Esophagus squamous epithelium (tissue), 5 donors: ENCODE measurements at regions not wholly inside any gene's neighbourhood (a gene's known extent, or its start where the extent isn't known, plus 50 kb on each side); places are given as distances from the start of the nearest gene placed in this dataset.
"Not testable (repeated sequence)": the region's sequence is repeated elsewhere in the genome, so short reads cannot be mapped to it uniquely, and the experiment has no call there.

ENCODE experiments used
- DNase-seq: peaks from one replicate; lab custom pipeline; 2025; lab: John Stamatoyannopoulos, UW
- H3K27ac ChIP-seq, 4 donors: fragments of 200-600 bp; sonication (generic); one replicate each; pipeline ENCODE4 v1.5.1; 2016 to 2019; ENCODE audit warnings: mild to moderate bottlenecking in 1 of 4
- H3K27me3 ChIP-seq, 4 donors: fragments of 200-600 bp; sonication (generic); 1 replicate in 3 of 4; 2 replicates in 1 of 4; pipeline versions ENCODE4 v1.5.1 to v1.6.0; 2017 to 2021; ENCODE audit warnings: antibody characterized with exemption in 1 of 4
- H3K36me3 ChIP-seq, 3 donors: fragments of 200-600 bp; sonication (generic); one replicate each; pipeline ENCODE4 v1.5.1; 2016 to 2019
- H3K4me1 ChIP-seq, 3 donors: fragments of 200-600 bp; sonication (generic); one replicate each; pipeline ENCODE4 v1.5.1; 2017 to 2019
- H3K4me3 ChIP-seq, 4 donors: fragments of 200-600 bp; sonication (generic); 1 replicate in 3 of 4; 2 replicates in 1 of 4; pipeline ENCODE4 v1.5.1; 2016 to 2019; ENCODE audit warnings: mild to moderate bottlenecking in 2 of 4, moderate library complexity in 1 of 4
- H3K9me3 ChIP-seq, 3 donors: fragments of 200-600 bp; sonication (generic); one replicate each; pipeline ENCODE4 v1.5.1; 2016 to 2019
- POLR2A ChIP-seq, 4 donors: fragments of 450-650 bp; IDR thresholded peaks; one replicate each; pipeline ENCODE4 v1.6.1; 2017; ENCODE audit warnings: antibody characterized with exemption in 4 of 4, mild to moderate bottlenecking in 4 of 4, moderate library complexity in 3 of 4
- WGBS, 2 donors: methylation state at CpG; one replicate each; pipeline ENCODE4 v1.1.5; 2018; 5-methylcytosine and 5-hydroxymethylcytosine counted together
- intact Hi-C: fragments of 100-400 bp; cut with DNase I; formaldehyde crosslinking; loops from one replicate; pipeline ENCODE4 v1.15.0; 2022
- TF ChIP-seq, protein P1 (sequence below), 6 experiments: fragments of 450-650 bp in 4 of 6; fragments of 200-600 bp in 2 of 6; sonication (generic) in 2 of 6; IDR thresholded peaks; one replicate each; pipeline ENCODE4 v1.5.1; 2016 to 2019; ENCODE audit warnings: antibody characterized with exemption in 6 of 6, mild to moderate bottlenecking in 4 of 6, moderate library complexity in 4 of 6
- donor health status: DM: yes; HTN: yes; CAD: no.

DNA sequence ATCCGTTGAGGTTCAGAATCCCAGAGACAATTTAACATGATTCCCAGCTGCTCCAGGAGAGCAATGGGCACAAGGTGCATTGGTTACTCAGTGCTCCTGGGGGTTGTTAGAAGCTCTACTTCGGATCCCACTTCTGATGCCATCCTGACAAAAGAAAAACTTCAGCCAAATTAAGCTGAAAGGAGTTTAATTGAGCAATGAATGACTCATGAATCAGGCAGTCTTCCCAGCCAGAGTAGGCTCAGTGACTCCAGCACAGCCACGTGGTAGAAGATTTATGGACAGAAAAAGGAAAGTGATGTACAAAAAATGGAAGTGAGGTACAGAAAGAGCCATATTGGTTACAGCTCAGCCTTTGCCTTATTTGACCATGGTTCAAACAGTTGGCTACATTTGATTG, 95.7 kb downstream of the PWWP3B start:
- intact Hi-C loops: no loop called here
- H3K4me1 ChIP-seq: no peaks in the 10 kb centered on the region

DNA sequence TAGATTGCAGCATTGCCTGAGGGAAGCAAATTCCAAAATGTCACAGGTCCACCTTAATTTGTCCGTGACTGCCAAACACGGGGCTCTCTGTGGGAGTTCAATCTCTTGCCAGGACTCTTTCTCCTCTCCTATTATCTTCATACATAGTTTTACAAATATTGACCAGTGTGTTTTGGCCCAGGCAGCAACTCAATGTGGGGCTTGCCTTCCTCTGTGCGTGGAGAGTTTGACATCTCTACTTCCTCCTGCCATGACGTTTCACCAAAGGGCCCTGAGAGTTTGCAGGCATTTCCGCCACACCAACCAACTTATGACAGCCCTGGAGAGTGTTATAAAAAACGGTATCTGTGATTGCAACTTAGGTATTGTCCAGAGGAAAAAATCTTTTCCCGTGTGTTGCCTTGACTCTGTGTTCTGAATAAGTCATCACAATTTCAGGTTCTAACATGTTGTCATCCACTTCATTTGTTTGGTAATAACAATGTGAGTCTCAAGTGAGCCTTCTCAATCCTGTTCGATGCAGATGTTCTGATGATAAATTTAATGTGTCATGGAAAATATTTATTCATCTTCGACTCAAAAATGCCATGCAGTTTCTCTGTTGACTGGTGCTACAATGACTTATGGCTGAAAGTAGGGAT, 106.0 kb downstream of the PWWP3B start:
- DNase-seq, H3K9me3 ChIP-seq, H3K4me1 ChIP-seq, H3K27me3 ChIP-seq, intact Hi-C loops, H3K27ac ChIP-seq, H3K4me3 ChIP-seq, H3K36me3 ChIP-seq: not testable (repeated sequence)
- WGBS, 2 donors: no CpG with 5 or more reads among the region's 9 CpGs

More for the DNA sequence above, 95.7 kb downstream of the PWWP3B start:
- TF ChIP-seq, protein P1, sequence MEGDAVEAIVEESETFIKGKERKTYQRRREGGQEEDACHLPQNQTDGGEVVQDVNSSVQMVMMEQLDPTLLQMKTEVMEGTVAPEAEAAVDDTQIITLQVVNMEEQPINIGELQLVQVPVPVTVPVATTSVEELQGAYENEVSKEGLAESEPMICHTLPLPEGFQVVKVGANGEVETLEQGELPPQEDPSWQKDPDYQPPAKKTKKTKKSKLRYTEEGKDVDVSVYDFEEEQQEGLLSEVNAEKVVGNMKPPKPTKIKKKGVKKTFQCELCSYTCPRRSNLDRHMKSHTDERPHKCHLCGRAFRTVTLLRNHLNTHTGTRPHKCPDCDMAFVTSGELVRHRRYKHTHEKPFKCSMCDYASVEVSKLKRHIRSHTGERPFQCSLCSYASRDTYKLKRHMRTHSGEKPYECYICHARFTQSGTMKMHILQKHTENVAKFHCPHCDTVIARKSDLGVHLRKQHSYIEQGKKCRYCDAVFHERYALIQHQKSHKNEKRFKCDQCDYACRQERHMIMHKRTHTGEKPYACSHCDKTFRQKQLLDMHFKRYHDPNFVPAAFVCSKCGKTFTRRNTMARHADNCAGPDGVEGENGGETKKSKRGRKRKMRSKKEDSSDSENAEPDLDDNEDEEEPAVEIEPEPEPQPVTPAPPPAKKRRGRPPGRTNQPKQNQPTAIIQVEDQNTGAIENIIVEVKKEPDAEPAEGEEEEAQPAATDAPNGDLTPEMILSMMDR (IDR thresholded peaks at IDR 0.05): no peak
- no peak for TF ChIP-seq POLR2A (IDR thresholded peaks at IDR 0.05)
- H3K36me3 ChIP-seq: no peaks in the 10 kb centered on the region
- H3K27ac ChIP-seq: no peak overlapping the region
- no peaks in the 10 kb centered on the region for H3K9me3 ChIP-seq
- DNase-seq: no peak
- no peaks in the 10 kb centered on the region for H3K27me3 ChIP-seq
- no peak overlapping the region for H3K4me3 ChIP-seq
- WGBS, 2 donors: 20 to 36% methylated on average over 2 to 3 of the region's 3 CpGs

DNA sequence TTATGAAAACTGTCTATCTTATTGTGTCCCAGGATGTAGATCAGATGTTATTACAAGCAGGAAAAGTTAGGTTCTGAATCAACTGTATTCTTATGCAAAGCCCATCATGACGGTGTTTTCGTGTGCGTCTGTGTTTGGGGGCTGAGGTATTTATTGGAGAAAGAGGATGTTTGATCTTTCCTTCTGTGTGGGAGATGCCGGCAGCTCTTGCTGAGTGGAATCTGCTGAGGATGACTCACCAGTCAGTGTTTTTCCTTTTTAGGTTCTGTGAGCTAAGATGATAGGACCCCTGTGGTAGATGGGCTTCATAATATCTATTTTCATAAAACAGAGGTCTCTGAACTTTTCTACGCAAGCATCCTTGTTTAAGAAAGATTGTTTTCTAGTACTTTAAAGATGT, 107.1 kb downstream of the PWWP3B start:
- WGBS, 2 donors: no CpG with 5 or more reads among the region's 5 CpGs
- H3K9me3 ChIP-seq, H3K27me3 ChIP-seq, H3K36me3 ChIP-seq, H3K27ac ChIP-seq, intact Hi-C loops, H3K4me1 ChIP-seq, H3K4me3 ChIP-seq, DNase-seq: not testable (repeated sequence)

DNA sequence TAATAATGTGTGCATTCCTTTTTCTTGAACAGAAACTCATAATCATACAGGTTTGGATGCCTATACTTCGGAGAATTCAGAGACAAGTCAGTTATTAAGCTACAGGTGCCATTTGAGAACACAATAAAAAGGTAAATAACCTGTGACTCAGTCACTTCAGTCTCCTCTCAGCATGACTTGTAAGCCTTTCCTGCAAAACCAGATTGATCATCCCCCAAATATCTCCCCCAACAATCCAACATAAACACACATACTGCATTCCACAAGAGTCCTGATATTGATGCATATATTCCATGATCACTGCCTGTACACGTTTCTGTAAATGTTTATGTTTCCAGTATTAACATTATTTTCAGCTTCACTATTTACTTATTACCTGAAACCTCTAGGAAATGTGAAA, 110.8 kb downstream of the PWWP3B start:
- Histone ChIP-seq H3K27ac (no peak overlapping the region), H3K27me3 (no peaks in the 10 kb centered on the region), H3K9me3 (no peaks in the 10 kb centered on the region), H3K36me3 (no peaks in the 10 kb centered on the region), H3K4me1 (no peaks in the 10 kb centered on the region), H3K4me3 (no peak overlapping the region)
- no peak for TF ChIP-seq POLR2A (IDR thresholded peaks at IDR 0.05)
- TF ChIP-seq, protein P1 (IDR thresholded peaks at IDR 0.05): no peak
- DNase-seq: no peak
- intact Hi-C loops: no loop called here
- WGBS, 2 donors: 16 to 20% methylated on average over 2 of the region's 2 CpGs

DNA sequence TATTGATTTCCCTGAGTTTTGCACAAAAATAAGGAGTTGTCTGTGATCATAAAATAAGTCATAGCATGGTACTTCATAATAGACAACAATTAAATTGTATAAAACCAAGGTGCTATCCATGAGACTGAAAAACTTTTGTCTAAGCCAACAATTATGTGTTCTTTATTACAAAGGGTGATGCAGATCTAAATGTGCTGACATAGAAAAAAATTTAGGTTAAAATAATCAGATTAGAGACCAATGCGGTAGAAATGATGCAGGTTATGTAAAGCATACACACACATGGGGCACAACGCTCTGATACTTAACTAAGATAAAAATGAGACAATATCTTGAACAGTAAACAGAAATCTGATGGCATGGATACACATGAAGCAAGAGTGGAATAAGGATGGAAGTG, 113.3 kb downstream of the PWWP3B start:
- no peaks in the 10 kb centered on the region for H3K36me3 ChIP-seq
- TF ChIP-seq POLR2A (IDR thresholded peaks at IDR 0.05): no peak
- TF ChIP-seq, protein P1 (IDR thresholded peaks at IDR 0.05): no peak
- intact Hi-C loops: no loop called here
- WGBS, 2 donors: 75 to 82% methylated on average over 2 of the region's 2 CpGs
- no peak overlapping the region for H3K27ac ChIP-seq
- no peak for DNase-seq
- no peaks in the 10 kb centered on the region for H3K9me3 ChIP-seq
- no peaks in the 10 kb centered on the region for H3K27me3 ChIP-seq
- no peaks in the 10 kb centered on the region for H3K4me1 ChIP-seq
- H3K4me3 ChIP-seq: no peak overlapping the region

DNA sequence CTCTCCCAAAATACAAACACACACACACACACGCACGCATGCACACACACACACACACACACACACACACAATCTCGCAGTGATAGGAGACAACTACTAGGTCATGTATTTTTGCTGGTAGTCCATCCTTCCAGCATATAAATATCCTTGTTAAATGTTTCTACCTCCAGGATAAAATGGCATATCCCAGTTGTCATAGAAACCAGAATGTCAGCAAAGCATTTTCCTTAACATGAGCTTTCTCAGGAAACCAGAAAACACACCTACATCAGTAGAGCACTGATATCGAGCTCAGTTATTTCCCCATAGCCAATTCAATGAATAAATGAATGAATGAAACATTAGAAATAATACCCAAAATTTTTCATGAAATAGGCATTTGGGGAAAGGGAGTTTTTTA, 115.7 kb downstream of the PWWP3B start:
- WGBS, 2 donors: 64 to 83% methylated on average over 3 to 4 of the region's 4 CpGs
- TF ChIP-seq, protein P1 (IDR thresholded peaks at IDR 0.05): no peak
- no peak for TF ChIP-seq POLR2A (IDR thresholded peaks at IDR 0.05)
- intact Hi-C loops: no loop called here
- Histone ChIP-seq H3K27me3 (no peaks in the 10 kb centered on the region), H3K9me3 (no peaks in the 10 kb centered on the region), H3K36me3 (no peaks in the 10 kb centered on the region), H3K4me3 (no peak overlapping the region), H3K27ac (no peak overlapping the region), H3K4me1 (no peaks in the 10 kb centered on the region)
- no peak for DNase-seq
